DMS 273 (cell line): ENCODE measurements at regions not wholly inside any gene's neighbourhood (a gene's known extent, or its start where the extent isn't known, plus 50 kb on each side); places are given as distances from the start of the nearest gene placed in this dataset.

ENCODE experiments used
- DNase-seq: peaks from one replicate; lab custom pipeline; 2025; ENCODE audit not compliant: unreplicated experiment; lab: John Stamatoyannopoulos, UW

DNA sequence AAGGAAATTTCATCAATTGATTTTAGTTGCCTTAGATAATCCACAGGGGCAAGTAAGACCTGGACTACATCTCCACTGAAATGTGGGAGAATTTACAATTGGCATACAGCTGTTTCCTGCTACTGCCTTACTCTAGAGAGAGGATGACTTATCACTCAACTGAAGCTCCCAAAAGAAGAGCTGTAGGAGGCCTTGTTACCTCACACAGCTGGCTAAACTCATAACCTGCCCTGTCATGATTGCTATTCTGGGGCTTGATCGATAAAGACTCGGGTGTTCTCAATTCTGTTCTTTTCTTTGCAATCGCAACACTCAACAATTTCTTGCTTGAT is 1396.4 kb downstream of the EFNB2 start:
- DNase-seq: no peak

DNA sequence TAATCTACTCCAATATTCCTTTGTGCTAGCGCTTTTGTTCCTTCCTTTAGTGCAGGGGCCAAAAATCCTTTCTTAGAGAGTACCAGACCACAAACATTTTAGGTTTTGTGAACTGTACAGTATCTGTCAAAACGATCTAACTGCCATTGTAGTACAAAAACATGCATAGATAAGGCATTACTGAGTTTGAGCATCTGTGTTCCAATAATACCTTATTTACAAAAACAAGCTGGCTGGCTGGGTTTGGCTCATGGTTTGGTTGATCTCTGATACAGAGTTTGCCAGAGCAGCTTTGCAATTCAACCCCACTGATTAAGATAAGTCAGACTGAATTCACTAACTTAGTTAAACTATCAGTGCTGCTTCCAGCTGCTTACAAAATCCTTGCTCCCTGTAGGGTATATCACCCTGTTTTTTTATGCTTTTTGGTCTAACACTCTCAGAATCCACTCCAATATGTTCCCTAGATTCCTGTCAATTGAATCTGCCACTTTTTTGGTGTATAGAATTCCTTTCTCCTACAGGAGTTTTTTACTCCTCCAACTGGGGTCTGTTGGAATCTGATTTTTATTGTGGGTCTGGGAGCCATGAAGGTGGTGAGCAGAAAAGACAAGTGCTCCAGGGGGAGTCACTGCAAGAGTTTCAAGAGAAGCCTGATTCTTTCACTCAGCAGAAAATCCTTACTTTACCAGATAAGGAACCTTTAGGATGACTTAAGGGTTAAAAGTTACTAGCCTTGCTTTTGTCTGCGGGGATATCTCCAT is 1399.4 kb downstream of the EFNB2 start:
- DNase-seq: no peak

DNA sequence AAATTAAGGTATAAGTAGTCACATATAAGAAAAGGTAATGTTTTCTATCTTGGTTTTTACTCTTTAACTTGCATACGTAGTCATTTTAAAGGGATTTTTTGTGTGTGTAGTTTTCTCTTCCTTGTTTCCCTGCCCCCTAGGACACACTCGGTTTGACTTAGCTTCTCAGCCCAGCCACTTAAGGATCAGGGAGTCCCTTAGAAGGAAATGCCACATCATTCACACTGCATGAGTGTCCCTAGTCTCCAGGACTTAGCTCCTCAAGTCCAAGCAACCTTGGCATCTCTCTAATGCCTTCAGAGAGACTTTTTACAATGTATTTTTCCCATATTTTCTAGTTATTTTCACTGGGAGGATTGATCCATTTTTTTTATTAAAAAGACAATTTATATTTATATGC is 1407.7 kb downstream of the EFNB2 start:
- DNase-seq: no peak

DNA sequence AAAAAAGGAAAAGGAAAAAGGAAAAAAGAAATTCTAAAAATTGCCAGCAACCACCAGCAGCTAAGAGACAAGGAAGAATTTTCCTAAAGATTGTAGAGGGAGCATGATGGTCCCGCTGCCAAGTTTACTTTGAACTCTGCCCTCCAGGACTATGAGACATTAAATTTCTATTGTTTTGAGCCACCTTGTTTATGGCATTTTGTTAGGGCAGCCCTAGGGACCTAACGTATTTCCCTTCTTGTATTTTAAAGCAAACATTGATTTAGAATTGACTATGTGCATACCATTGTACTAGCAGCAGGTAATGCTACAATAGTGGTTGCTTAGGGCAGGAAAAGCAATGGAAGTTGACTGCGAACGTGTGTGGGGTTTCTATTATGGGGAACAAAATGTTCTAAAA is 1414.2 kb downstream of the EFNB2 start:
- no peak for DNase-seq

DNA sequence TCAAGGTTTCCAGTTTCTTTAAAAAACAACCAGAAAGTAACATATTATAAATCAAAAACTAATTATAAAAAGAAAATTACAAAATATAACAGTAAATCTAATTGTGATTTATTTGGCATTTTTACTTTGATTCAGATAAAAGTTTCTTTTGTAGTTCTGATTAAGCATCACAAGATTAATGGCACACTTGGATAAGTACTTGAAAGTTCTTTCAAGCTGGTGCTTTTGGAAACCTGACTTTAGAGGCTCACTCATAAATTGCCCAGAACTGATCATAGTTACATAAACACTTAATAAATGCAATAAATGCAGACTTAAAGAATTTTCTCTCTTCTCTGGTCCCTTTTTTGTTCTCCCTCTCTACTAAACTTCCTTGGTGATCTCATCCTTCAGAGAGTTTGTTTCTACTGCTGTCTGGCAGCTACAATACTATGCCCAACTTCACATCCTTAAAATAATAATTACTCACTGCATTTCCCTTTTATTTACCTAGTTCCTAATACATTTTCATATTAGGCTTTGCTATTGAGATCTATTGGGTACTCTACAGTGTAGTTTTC is 1417.0 kb downstream of the EFNB2 start:
- DNase-seq: no peak

DNA sequence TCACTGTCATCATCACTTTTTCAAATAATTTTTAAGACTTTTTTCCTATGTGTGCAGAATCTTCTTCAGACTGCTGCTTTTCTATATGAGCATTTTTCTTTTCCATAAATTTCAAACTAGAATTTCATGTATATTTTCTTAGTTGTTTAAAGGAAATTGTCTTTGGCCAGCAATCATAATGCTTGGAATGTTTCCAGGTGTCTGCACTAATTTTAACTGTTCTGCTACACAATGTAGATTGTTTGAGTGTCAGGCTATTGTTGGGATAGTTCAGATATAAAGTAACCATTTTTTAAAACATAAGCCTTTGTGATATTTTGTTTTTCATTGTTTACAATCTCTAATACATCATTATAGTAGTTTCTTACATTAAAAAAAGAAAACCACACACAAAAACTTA is 1418.5 kb downstream of the EFNB2 start:
- no peak for DNase-seq

DNA sequence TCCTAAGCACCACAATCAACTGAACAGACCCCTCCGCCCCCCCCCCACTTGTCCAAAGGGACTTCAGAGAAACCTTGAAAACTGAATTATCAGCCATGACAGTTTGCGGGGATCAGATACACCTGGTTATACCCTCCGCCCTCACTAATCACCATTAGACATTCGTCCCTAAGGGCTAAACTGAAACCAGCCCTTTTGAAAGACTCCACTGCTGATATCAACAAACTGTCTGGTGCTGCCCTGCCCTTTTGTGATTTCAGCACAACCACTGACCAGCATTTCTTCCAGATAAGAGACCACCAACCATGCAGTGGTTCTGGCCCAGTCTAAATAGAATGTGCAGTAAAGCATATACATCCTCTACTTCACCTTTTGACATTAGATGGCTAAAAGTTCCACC is 1422.9 kb downstream of the EFNB2 start:
- no peak for DNase-seq

DNA sequence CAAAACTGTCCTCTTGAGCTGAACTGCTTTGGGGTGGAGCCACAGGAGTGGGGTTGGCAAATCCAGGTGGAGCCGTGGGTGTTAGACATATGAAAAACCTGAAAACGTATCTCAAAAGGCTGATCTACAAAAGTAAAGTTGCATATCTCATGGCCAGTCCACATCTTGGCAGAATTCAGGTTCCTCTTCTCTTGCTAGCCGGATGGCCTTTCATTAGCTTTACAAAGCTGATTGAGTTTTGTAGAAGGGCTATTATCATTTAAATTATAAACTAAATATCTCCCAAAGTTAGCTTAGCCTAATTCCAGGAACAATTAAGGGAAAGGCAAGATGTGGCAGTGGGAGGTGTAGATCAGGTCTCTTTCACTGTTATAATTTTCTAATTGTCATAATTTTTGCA is 1427.7 kb downstream of the EFNB2 start:
- no peak for DNase-seq

DNA sequence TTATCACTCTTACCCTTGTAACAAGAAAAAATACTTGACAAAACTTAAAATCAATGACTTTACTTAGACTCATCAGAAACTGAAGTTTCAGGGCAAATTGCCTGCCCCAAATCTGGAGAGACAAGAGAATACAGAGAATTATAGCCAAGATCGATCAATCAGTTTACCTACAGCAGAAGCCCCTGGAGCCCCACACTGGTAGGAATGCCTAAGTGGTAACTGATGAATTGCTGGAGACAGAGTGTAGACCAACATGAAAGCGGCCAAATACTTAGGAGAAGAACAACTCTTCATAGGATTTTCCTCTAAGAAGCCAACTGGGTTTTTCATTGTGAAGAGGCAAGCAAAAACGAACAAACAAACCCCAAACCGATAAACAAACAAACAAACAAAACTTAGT is 1430.0 kb downstream of the EFNB2 start:
- no peak for DNase-seq

DNA sequence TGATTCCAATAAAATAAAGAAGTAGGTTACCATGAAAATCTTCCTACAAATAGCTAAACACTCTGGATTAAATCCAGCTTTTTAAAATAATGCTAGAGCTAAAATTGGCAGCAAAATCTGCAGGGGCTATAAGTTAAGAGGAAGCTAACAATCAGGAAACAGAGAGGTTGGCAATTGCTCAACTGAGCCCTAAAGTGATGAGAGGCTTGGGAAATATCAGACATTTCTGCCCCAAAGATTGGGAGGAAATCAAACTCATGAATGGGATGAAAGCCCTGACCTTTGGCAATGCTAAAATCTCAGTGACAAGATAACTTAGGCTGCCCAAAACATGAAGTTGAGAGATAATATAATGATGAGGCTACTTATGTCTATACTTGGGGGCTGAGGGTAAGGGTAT is 1437.9 kb downstream of the EFNB2 start:
- DNase-seq: no peak

DNA sequence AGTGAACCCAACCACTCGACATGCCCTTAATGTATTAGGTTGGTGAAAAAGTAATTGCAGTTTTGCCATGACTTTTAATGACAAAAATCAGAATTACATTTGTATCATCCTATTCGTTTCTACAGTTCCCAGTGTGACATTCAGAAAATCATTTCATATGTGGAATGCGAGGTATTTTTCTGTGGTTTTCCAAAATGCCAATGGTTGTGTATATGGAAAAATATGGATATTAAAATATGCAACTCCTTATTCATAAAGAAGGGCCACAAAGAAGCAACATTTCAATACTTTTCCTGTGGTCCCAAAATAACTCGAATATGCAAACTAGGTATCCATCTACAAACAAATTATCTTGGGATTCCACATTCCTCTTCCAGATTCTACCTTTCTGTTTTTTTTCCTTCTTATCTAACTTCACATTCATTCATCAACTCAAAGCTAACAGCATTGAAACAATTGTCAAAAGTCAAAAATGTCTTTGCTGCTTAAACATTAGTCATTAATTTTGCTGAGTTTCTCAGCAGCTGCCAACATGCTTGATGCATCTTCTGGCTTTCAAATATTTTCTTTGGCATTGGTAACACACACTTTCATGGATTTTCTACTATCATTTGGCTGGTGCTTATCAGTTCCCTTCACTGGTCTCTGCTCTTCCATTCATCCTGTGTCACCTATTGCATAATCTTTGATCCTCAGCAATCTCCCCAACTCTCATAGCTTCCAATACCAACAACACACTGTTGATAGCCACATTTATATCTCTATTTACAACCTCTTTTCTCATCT is 1445.4 kb downstream of the EFNB2 start:
- DNase-seq: no peak

DNA sequence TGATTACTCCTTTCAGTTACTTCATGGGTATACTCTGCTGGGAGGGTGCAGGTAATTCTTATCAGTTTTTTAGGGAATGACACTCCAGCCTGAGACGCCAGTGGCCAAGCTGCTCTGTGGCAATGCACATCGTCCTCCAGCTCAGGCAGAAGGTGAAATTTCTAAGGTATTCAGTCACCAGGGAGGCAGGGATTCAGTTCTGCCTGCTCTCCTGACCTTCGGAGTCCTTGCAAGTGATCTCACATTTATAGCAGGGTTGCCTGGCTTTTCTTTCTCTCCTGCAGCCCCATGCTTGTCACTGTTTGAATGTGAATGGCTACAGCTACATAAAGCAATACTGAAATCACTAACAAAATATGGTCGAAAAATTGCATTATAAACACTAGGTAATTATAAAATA is 1447.5 kb downstream of the EFNB2 start:
- no peak for DNase-seq

DNA sequence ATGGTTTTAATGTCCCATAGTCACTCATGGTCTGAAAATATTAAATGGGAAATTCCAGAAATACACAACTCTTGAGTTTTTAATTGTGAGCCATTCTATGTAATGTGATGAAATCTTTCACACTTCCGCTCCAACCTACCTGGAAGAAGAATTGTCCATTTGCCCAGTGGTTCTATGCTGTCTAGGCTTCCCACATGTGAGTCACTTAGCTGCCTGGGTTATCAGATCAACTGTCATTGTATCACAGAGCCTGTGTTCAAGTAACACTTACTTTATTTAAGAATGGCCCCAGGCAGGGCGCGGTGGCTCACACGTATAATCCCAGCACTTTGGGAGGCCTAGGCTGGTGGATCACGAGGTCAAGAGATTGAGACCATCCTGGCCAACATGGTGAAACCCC is 1450.5 kb downstream of the EFNB2 start:
- DNase-seq: no peak

DNA sequence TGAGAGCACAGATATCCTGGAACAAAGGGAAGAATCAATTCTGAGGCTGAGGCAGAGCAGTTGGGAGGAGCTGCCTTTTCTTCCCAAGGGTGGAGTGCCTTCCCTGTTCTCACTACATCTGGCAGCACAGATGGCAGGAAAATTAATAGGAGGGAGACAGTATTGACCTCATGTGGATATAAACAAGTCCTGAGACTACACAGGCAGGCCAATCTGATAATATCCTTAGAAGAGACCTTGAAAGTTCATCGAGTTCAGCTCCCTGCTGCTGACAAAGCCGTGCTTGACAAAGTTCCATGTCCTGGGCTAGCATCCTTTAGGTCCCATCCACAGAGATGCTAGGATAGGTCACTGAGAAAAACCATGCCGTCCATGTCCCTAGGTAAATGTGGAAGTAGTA is 1451.5 kb downstream of the EFNB2 start:
- peak; percentile 94 for DNase-seq

DNA sequence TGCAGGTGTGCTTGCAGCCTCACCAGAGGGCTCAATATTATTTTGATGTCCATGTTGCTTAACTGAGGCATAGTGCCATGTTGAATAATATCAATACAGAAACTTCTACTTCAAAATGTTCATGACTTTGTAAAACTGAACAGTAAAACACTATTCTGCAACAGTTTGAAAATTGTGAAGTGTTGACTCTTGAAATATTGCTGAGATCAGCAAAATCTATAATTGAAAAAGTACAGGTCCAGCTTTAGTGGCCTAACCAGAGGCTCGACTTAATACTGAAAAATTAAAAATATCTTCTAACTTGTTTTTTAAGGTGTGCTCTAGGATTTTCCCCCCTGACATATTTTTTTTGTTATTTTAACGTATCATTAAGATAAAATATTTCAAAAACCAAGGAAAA is 1460.7 kb downstream of the EFNB2 start:
- DNase-seq: no peak

DNA sequence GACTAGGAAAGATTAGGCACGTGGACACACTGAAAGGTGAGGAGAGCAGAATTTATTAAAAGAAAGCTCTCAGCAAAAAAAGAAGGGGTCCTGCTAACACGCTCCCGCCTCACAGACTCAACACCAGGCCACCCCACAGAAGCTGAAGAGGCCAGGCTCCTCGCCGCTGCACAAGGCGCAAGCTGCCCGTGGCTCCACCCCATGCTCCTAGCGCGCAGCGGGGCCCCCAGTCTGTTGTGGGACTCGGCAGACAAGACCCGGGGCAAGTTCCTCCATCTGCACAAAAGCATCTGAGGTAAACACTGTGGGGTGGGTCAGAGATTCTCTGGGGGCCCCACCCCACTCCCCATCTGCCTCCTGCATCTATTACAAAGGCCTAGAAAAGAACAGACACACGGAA is 1462.4 kb downstream of the EFNB2 start:
- no peak for DNase-seq

DNA sequence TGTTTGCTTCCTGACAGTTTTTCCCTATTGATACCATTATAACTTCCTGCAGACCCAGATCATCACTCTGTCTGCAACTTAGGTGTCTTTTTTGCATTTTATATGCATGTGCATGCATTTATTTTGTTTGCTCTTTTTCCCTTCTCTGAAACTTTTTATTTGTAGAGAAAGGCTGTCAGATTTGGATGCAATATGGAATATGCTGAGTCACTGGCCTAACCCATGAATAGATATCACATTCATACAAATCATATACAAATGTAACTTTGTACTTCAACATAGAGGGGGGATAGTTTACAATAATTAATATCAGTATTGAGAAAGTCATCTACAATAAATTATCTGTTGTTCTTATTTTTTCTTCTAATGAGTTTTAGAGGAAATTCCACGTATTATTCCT is 1465.0 kb downstream of the EFNB2 start:
- DNase-seq: no peak

DNA sequence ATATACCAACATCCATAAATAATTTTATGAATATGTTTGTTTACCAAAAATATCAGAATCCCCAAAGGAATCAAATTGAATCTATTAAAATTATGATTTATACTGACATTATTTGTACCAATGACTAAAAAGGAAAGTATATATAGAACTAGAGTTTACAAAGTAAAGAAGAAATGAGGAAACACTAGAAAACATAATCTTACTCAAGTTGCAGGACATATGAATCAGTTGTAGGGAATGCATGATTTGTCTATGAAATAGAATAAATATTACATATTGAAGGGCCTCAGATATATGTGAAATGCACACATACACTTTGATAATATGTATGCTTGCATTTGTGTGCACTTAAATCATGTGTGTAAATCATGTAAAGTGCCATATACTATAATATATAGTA is 1466.4 kb downstream of the EFNB2 start:
- DNase-seq: no peak

DNA sequence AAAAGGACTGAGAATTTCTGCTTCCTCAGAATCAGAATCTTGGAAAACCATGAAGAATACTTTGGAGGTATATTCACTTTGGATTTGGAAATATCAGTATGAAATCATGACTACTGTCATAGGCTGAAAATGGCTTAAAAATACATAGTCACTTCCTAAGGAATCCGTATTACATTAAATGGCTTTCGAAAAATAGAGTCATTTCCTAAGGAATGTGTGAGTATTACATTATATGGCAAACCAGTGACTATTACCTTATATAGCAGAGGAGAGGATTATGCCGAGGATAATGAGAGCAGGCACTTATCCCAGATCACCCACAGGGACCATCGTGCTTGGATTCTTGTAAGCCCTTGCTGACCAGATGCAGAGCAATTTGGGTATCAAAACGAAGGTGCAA is 1471.8 kb downstream of the EFNB2 start:
- DNase-seq: no peak

DNA sequence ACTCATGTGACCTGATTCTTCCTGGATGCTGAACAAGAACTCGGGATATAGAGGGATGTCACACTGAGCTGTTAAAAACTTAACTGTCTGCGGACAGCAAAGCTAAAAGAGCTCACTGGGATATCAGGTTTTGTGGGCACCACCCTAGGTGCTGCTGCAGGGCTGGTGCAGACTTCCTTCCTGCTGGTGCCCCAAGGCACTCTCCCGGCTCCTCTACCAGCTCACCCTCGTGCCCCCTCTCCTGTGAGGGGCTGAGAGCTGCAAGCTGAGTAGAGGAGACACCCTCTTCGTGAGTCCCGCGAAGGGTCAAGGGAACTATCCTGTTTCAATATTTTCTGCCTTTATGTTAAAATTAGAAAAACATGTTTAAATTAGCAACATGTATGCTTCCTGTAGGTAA is 1475.7 kb downstream of the EFNB2 start:
- no peak for DNase-seq

DNA sequence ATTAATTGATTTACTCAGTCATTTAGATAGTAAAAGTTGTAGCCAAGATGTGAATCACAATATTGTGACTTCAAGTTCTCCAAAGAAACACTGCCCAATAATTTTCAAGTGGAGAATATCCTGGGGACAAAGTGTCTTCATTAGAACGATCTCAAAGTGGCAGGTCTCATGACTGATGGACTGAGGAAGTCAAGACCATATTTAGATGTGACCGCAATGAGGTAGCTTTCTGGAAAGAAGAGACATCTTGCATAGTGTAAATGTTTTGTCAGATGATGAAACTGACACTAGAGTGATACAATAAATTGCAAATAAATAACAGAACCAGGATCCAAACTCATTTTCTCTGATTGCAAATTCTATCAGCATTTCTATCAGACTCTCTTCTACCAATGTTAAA is 1476.9 kb downstream of the EFNB2 start:
- DNase-seq: no peak

DNA sequence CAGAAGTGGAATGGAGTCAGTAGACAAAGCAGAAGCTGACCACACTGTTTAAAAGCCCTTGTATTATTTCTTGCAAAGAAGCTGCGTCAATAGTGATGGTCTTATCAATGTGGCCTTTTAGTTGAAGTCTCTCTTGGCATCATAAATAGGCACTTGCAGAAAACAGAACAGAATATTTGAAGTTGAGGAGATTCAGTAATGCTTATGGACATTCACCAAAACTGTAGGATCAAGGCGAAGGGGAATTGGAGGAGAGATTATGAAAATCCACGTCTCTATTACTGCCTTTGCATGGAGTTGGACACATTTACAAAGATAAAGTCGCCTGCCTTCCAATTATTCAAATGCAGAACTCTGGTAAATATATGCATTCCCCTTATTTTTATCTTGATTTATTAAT is 1482.8 kb downstream of the EFNB2 start:
- no peak for DNase-seq

DNA sequence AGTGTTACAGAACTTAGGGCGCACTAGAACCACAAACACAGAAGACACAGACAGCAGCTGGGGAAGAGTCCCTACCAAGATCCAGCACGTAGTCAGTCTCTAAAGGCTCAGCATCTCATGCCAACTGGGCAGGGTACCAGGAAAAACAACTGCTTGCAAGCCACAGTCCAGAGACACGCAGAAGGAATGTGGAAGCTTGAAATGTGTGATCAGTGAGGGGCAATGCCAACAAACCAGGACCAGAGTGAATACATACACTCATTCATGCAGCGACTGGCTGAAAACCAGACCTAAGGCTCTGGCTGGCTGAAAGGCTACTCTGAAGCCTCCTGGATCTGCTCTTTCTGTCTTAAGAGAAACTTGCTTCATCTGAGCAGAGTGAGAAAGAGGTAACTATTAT is 1484.8 kb downstream of the EFNB2 start:
- DNase-seq: no peak
